K562 (cell line): ENCODE measurements at regions not wholly inside any gene's neighbourhood (a gene's known extent, or its start where the extent isn't known, plus 50 kb on each side); places are given as distances from the start of the nearest gene placed in this dataset.

Experiments used
- ATAC-seq: fragments of 200-7000 bp; cut with Tn5 transposase; 3 replicates; pipeline ENCODE4 v1.9.1; 2020; ENCODE audit warnings: moderate library complexity
- BruUV-seq: library from RNA; stranded (reverse); fragments of 400-500 nt; replicated peaks from 2 replicates; lab custom pipeline; 2021; lab: Mats Ljungman, UMichigan
- CTCF ChIA-PET: fragments of 300-600 bp; formaldehyde crosslinking; extraction: SDS; loops from one replicate; lab custom pipeline; 2021; ENCODE audit warnings: low intra/inter-chr PET ratio; lab: Yijun Ruan, JAX
- POLR2A ChIA-PET: fragments of 300-600, 350-650 bp; sonication (Branson Sonifier 250); formaldehyde crosslinking; extraction: SDS; loops from one replicate; lab custom pipeline; 2021; ENCODE audit warnings: antibody characterized with exemption, inconsistent platforms; lab: Yijun Ruan, JAX
- DNase-seq, 4 experiments: peaks; one replicate each; pipeline versions ENCODE4 v3.0.0 to v3.0.0-alpha.2; 2011 to 2018; ENCODE audit warnings: low spot score in 3 of 4, mixed read lengths in 3 of 4; ENCODE audit errors: extremely low read depth in 1 of 4
- FAIRE-seq: peaks from 2 replicates; lab custom pipeline; 2011; peaks lifted over from hg19 to GRCh38; lab: Jason Lieb, UNC
- H2AFZ ChIP-seq: 2 replicates; pipeline ENCODE4 v1.6.0; 2011; ENCODE audit warnings: low read depth, low read length, control low read depth, inconsistent platforms
- H3K27ac ChIP-seq: fragments of 200-600 bp; 3 replicates; pipeline ENCODE4 v1.8.0; 2011; ENCODE audit warnings: low read depth, mild to moderate bottlenecking, control low read depth, inconsistent platforms, low read length, moderate library complexity, mixed read lengths; ENCODE audit errors: extremely low read depth
- H3K27me3 ChIP-seq, 2 experiments: fragments of 300-600 bp in 1 of 2; 2 replicates in 1 of 2; 3 replicates in 1 of 2; pipeline versions ENCODE4 v1.6.0 to v1.8.0; 2011; ENCODE audit warnings: inconsistent platforms in 2 of 2, low read length in 2 of 2, mild to moderate bottlenecking in 1 of 2, mixed read lengths in 1 of 2, moderate library complexity in 1 of 2; ENCODE audit not compliant: control insufficient read depth in 2 of 2, insufficient read depth in 2 of 2
- H3K36me3 ChIP-seq: fragments of 300-600 bp; 3 replicates; pipeline ENCODE4 v1.8.0; 2011; ENCODE audit warnings: mild to moderate bottlenecking, low read length, inconsistent platforms; ENCODE audit not compliant: control insufficient read depth, insufficient read depth
- H3K4me1 ChIP-seq, 2 experiments: fragments of 200-600 bp in 1 of 2; replicated peaks in 1 of 2; 2 replicates in 1 of 2; 3 replicates in 1 of 2; pipeline versions ENCODE4 v1.5.1 to v1.8.0; 2011; ENCODE audit warnings: inconsistent platforms in 2 of 2, low read length in 2 of 2, mild to moderate bottlenecking in 1 of 2, mixed read lengths in 1 of 2, moderate library complexity in 1 of 2; ENCODE audit not compliant: control insufficient read depth in 2 of 2, insufficient read depth in 2 of 2
- H3K4me2 ChIP-seq: 2 replicates; pipeline ENCODE4 v1.6.1; 2011; ENCODE audit warnings: low read length, control low read depth, inconsistent platforms, mixed read lengths; ENCODE audit not compliant: insufficient read depth
- H3K4me3 ChIP-seq: fragments of 200-600 bp; sonication (generic), shearing (Covaris generic); 2 replicates; pipeline ENCODE4 v1.5.1; 2016; ENCODE audit warnings: control low read depth, inconsistent platforms
- H3K79me2 ChIP-seq: fragments of 200-600 bp; 3 replicates; pipeline ENCODE4 v1.8.0; 2011; ENCODE audit warnings: low read length, inconsistent platforms; ENCODE audit not compliant: control insufficient read depth, insufficient read depth
- H3K9ac ChIP-seq, 2 experiments: 2 replicates each; pipeline versions ENCODE4 v1.6.0 to v1.6.1; 2011; ENCODE audit warnings: low read depth in 2 of 2, low read length in 2 of 2, control low read depth in 1 of 2, inconsistent platforms in 1 of 2, mild to moderate bottlenecking in 1 of 2, mixed read lengths in 1 of 2; ENCODE audit not compliant: insufficient read depth in 1 of 2
- H3K9me1 ChIP-seq: one replicate; pipeline ENCODE4 v1.6.0; 2011; ENCODE audit warnings: inconsistent platforms, mild to moderate bottlenecking, low read length, moderate library complexity; ENCODE audit not compliant: control insufficient read depth, insufficient read depth
- H3K9me3 ChIP-seq: replicated peaks from 2 replicates; pipeline ENCODE4 v1.5.1; 2011; ENCODE audit warnings: low read depth, low read length, inconsistent platforms; ENCODE audit not compliant: control insufficient read depth, insufficient read depth
- H4K20me1 ChIP-seq: replicated peaks from 2 replicates; pipeline ENCODE4 v1.6.1; 2011; ENCODE audit warnings: low read length, inconsistent platforms, mixed read lengths; ENCODE audit not compliant: control insufficient read depth, insufficient read depth
- HMG20A ChIP-seq: fragments of 450-650 bp; formaldehyde crosslinking; conservative IDR thresholded peaks from 2 replicates; pipeline ENCODE4 v1.4.0; 2020; ENCODE audit warnings: mild to moderate bottlenecking, mixed read lengths
- KAT7 ChIP-seq: sonication (generic); formaldehyde crosslinking; IDR thresholded peaks from 2 replicates; pipeline ENCODE4 v1.8.0; 2022; ENCODE audit warnings: missing genetic modification reagents, mild to moderate bottlenecking, borderline replicate concordance
- POLR2H ChIP-seq: IDR thresholded peaks from 2 replicates; pipeline ENCODE4 v1.6.1; 2016; ENCODE audit warnings: missing genetic modification characterization, low read depth, mild to moderate bottlenecking, control low read depth, missing compliant biosample characterization, moderate library complexity
- RBM14 ChIP-seq: fragments of 200-400 bp; formaldehyde crosslinking; IDR thresholded peaks from 2 replicates; pipeline ENCODE4 v1.6.1; 2018; ENCODE audit warnings: low read depth, mild to moderate bottlenecking, low read length, moderate library complexity, borderline replicate concordance; ENCODE audit not compliant: insufficient read depth
- RBM22 ChIP-seq: fragments of 200-400 bp; formaldehyde crosslinking; IDR thresholded peaks from 2 replicates; pipeline ENCODE4 v1.6.1; 2018; ENCODE audit warnings: low read length, low read depth; ENCODE audit not compliant: poor library complexity, severe bottlenecking
- RBM39 ChIP-seq: fragments of 200-400 bp; formaldehyde crosslinking; optimal IDR thresholded peaks from 2 replicates; pipeline ENCODE3; 2018; ENCODE audit warnings: low read depth, low read length
- STAG1 ChIP-seq: sonication (generic); formaldehyde crosslinking; IDR thresholded peaks from 2 replicates; pipeline ENCODE4 v1.5.0; 2020; ENCODE audit warnings: missing genetic modification reagents, borderline replicate concordance
- TAF15 ChIP-seq: fragments of 200-400 bp; formaldehyde crosslinking; IDR thresholded peaks from 2 replicates; pipeline ENCODE4 v1.6.1; 2017; ENCODE audit warnings: mild to moderate bottlenecking, low read depth, low read length, moderate library complexity
- WGBS: fragments of 100-300 bp; shearing (Covaris generic); methylation state at CpG from one replicate; pipeline ENCODE4 v1.1.6; 2016; ENCODE audit warnings: low coverage, mixed read lengths; ENCODE audit not compliant: insufficient coverage; ENCODE audit errors: missing lambda C conversion rate; 5-methylcytosine and 5-hydroxymethylcytosine counted together
- in situ Hi-C: fragments of 300-500 bp; cut with MboI; formaldehyde crosslinking; loops from 4 replicates; pipeline ENCODE4 v1.15.0; 2018; ENCODE audit warnings: inconsistent platforms, mixed read lengths
- intact Hi-C: fragments of 100-400 bp; cut with micrococcal nuclease; formaldehyde crosslinking; loops from 2 replicates; pipeline ENCODE4 v1.14.2; 2022
- TF ChIP-seq, protein P1 (sequence below), 2 experiments: fragments of 250-450 bp in 1 of 2; fragments of 450-650 bp in 1 of 2; sonication (Bioruptor Pico) in 1 of 2; IDR thresholded peaks; 2 replicates each; pipeline versions ENCODE4 v1.6.1 to v1.8.0; 2016 to 2021; ENCODE audit warnings: mild to moderate bottlenecking in 2 of 2, moderate library complexity in 2 of 2, missing compliant biosample characterization in 1 of 2, missing genetic modification characterization in 1 of 2
- TF ChIP-seq, protein P2 (sequence below): fragments of 450-650 bp; formaldehyde crosslinking; IDR thresholded peaks from 2 replicates; pipeline ENCODE4 v1.4.0; 2022; ENCODE audit warnings: missing genetic modification characterization

DNA sequence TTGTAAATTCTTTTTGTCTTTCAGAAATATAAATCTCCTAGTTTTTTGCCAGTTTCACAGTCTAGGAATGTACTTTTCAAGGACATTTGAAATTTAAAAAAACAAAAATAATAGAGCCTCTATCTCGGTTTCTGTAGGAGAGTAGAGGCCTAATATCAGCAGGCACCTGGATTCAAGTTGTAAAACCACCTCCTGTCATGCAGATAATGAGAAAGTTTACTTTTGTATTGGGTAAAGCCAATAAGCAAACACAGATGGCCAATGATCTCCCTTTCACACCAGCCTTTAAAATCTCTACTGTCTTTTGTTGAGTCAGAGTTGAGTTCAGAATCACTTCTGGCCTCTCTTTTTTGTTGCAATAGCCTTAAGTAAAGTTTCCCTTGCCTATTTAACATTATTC, 1499.9 kb downstream of the PCDH18 start (continued):
- TF ChIP-seq, protein P1, sequence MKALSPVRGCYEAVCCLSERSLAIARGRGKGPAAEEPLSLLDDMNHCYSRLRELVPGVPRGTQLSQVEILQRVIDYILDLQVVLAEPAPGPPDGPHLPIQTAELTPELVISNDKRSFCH (CRISPR knock-in tag; IDR thresholded peaks at IDR 0.05), result no peak
- TF ChIP-seq, protein P1 (tag; IDR thresholded peaks at IDR 0.05), result no peak
- no peak for TF ChIP-seq POLR2H

DNA sequence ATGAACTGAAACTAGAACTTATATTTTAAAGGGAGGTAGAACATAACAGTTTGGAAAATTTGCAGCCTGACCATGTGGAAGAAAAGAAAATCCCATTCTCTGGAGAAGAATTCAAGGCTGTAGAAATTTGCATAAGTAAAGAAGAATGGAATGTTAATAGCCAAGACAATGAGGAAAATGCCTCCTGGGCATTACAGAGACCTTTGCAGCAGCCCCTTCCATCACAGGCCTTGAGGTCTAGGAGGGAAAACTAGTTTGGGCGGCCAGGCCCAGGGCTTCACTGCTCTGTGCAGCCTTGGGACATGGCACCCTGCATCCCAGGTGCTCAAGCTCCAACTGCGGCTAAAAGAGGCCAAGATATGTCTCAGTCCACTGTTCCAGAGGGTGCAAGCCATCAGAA, 1506.8 kb downstream of the PCDH18 start:
- H3K4me1 ChIP-seq, result no peaks in the 10 kb centered on the region
- intact Hi-C loops (no loop called here), in situ Hi-C loops (no loop called here)
- H4K20me1 ChIP-seq, result no peaks in the 10 kb centered on the region
- no peak overlapping the region for H3K4me2 ChIP-seq
- H3K9me1 ChIP-seq, result no peaks in the 10 kb centered on the region
- no peak overlapping the region for H3K4me3 ChIP-seq
- no peaks in the 10 kb centered on the region for H3K79me2 ChIP-seq
- TF ChIP-seq KAT7 (CRISPR knock-in tag), result no peak
- TF ChIP-seq RBM39, result no peak
- TF ChIP-seq, protein P2, sequence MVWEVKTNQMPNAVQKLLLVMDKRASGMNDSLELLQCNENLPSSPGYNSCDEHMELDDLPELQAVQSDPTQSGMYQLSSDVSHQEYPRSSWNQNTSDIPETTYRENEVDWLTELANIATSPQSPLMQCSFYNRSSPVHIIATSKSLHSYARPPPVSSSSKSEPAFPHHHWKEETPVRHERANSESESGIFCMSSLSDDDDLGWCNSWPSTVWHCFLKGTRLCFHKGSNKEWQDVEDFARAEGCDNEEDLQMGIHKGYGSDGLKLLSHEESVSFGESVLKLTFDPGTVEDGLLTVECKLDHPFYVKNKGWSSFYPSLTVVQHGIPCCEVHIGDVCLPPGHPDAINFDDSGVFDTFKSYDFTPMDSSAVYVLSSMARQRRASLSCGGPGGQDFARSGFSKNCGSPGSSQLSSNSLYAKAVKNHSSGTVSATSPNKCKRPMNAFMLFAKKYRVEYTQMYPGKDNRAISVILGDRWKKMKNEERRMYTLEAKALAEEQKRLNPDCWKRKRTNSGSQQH (CRISPR knock-in tag), result no peak
- no peak for TF ChIP-seq HMG20A (CRISPR knock-in tag)
- TF ChIP-seq TAF15, result no peak
- TF ChIP-seq STAG1 (CRISPR knock-in tag), result no peak
- TF ChIP-seq RBM14, result no peak
- TF ChIP-seq RBM22, result no peak
- no peak for DNase-seq
- H2AFZ ChIP-seq, result no peak overlapping the region
- no peaks in the 10 kb centered on the region for H3K27me3 ChIP-seq
- POLR2A ChIA-PET, result no interaction called here
- no peaks in the 10 kb centered on the region for H3K9me3 ChIP-seq
- no TSS peak for BruUV-seq
- FAIRE-seq, result no peak
- no peak overlapping the region for H3K27ac ChIP-seq
- CTCF ChIA-PET, result no interaction called here
- no peak overlapping the region for H3K9ac ChIP-seq
- no peak for ATAC-seq
- H3K36me3 ChIP-seq, result no peaks in the 10 kb centered on the region
- WGBS, result 0% methylated on average over 2 of the region's 2 CpGs
